Adipocyte (in vitro differentiated cells): ENCODE measurements at regions not wholly inside any gene's neighbourhood (a gene's known extent, or its start where the extent isn't known, plus 50 kb on each side); places are given as distances from the start of the nearest gene placed in this dataset.

Experiments used
- DNase-seq: peaks from one replicate; pipeline ENCODE4 v3.0.0-alpha.2; 2015; ENCODE audit warnings: low read depth
- H3K27me3 ChIP-seq: replicated peaks from 2 replicates; pipeline ENCODE4 v1.7.0; 2013; ENCODE audit warnings: mild to moderate bottlenecking, low read length, moderate library complexity; ENCODE audit not compliant: control insufficient read depth, insufficient read depth
- H3K36me3 ChIP-seq: 2 replicates; pipeline ENCODE4 v1.7.0; 2013; ENCODE audit warnings: low read length, mild to moderate bottlenecking, moderate library complexity; ENCODE audit not compliant: control insufficient read depth, insufficient read depth, severe bottlenecking
- H3K4me1 ChIP-seq: 2 replicates; pipeline ENCODE4 v1.7.0; 2013; ENCODE audit warnings: mild to moderate bottlenecking, low read length, moderate library complexity; ENCODE audit not compliant: control insufficient read depth, insufficient read depth
- H3K4me3 ChIP-seq: 2 replicates; pipeline ENCODE4 v1.7.0; 2013; ENCODE audit warnings: mild to moderate bottlenecking, low read length, moderate library complexity
- H3K9ac ChIP-seq: 2 replicates; pipeline ENCODE4 v1.7.0; 2013; ENCODE audit warnings: mild to moderate bottlenecking, low read length, moderate library complexity
- H3K9me3 ChIP-seq: 2 replicates; pipeline ENCODE4 v1.7.0; 2013; ENCODE audit warnings: mild to moderate bottlenecking, low read length, moderate library complexity; ENCODE audit not compliant: control insufficient read depth

DNA sequence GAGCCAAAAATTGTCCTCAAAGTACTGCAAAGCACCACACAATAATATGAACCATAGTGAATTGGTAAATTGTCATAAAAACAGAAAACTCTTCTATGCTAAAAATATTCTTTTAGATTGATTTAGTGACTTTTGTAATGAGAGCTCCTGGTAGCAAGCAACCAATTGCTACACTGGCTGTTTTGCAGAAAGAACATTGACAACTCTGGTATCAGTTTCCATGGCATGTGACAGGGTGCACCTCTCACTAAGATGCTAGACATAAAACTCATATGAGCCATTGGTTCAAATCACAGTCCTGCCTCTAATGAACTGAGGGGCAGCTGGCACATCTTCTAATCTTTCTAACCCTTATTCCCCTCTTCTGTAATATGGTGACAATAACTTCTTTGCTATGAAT lies 212.2 kb downstream of the HS3ST1 start:
- DNase-seq: no peak
- Histone ChIP-seq H3K36me3 (no peaks in the 10 kb centered on the region), H3K4me3 (no peak overlapping the region), H3K4me1 (no peaks in the 10 kb centered on the region), H3K9me3 (no peaks in the 10 kb centered on the region), H3K27me3 (no peaks in the 10 kb centered on the region), H3K9ac (no peak overlapping the region)

DNA sequence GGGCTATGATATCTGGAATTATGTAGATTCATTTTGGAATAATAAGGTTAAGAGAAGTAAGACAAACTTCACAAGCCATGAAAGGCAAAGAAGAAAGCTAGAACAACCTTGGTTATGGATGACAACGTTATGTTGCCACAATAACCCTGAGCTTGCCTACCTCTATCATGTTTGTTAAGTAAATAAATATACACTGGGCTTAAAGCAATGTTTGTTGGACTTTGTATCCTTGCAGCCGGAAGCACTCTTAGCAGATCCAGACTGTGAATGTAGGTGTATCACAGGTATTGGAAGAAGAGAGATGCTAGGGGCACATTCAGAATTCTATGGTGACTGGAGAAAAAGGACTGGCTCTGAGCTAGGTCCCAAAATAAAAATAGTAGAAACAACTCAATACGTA lies 214.4 kb downstream of the HS3ST1 start:
- Histone ChIP-seq H3K4me3 (no peak overlapping the region), H3K36me3 (no peaks in the 10 kb centered on the region), H3K9ac (no peak overlapping the region), H3K4me1 (no peaks in the 10 kb centered on the region), H3K9me3 (no peaks in the 10 kb centered on the region), H3K27me3 (no peaks in the 10 kb centered on the region)
- no peak for DNase-seq

DNA sequence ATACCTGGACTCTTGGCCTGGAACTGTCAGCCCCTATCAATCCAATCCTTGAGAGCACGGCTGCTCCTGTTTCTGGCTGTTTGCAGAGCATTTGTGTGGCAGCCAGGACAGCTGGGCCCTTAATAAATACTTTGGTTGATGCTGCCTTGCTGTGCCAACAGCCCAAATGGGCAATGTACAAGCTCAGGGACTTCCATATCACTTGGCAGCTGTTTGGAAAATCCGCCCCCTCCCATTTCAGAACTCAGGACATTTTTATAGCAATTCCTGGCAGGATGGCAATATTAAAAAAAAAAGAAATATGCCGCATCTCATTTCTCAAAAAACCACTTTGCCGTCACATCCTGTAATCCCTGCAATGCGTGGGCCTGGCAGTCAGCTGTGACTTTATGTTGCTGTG lies 218.9 kb downstream of the HS3ST1 start:
- no peak overlapping the region for H3K4me3 ChIP-seq
- H3K36me3 ChIP-seq: no peaks in the 10 kb centered on the region
- no peak for DNase-seq
- no peak overlapping the region for H3K9ac ChIP-seq
- peaks cover 4% of the 10 kb centered on the region for H3K9me3 ChIP-seq
- no peaks in the 10 kb centered on the region for H3K27me3 ChIP-seq
- no peaks in the 10 kb centered on the region for H3K4me1 ChIP-seq

DNA sequence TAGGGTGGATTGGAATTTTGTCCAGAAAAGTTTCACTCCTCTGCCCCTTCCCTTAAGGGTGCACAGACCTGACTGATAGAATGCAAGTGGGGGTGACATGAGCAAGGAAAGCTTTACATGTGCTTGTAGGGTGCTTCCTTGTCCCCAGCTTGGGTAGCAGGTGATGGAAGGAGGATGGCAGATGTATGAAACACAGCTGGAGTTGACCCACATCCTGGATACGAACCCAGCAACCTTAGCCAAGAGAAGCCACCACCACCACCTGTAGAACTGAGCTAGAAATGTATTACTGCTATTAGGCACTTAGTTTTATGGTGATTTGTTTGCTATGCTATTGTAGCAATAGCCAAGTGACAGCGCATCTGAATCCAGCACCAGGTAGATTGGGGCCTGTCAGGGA lies 227.4 kb downstream of the HS3ST1 start:
- Histone ChIP-seq H3K27me3 (no peaks in the 10 kb centered on the region), H3K9me3 (no peaks in the 10 kb centered on the region), H3K9ac (no peak overlapping the region), H3K4me1 (no peaks in the 10 kb centered on the region), H3K36me3 (no peaks in the 10 kb centered on the region), H3K4me3 (no peak overlapping the region)
- DNase-seq: no peak

DNA sequence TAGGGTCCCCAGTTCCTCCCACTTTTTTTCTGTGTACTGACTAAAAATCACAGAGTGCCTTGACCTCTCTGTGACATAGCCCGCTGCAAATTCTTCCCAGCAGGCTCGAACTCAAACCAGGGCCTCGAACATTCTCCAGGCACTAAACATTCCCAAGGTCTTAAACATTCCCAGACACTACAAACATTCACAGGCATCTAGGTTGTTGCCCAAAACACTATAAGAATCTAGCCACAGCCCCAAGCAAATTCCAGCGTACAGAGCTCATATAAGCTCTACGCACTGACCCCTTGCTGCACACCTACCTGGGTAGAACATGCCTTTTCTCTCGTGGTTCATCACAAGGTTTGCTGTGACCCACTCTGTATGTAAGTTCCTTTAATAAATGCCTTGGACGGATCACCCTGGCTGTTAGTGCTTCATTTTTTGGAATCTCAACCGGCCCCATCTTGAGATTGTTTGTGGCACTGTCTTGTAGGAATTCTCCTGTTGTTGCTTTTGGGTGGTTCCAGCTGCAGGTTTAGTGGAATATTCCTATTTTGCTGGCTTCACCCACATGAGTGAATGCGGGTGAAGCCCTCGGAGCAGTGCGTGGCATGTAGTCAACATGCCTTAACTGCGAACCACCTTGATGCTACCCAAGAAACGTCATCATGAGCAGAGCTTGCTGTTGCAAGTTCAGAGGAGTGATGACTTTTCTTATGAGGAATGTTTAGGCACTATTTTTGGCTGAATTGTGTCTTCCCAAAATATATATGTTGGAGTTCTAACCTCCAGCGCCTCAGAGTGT lies 230.0 kb downstream of the HS3ST1 start:
- H3K27me3 ChIP-seq: no peaks in the 10 kb centered on the region
- H3K9ac ChIP-seq: no peak overlapping the region
- H3K4me3 ChIP-seq: no peak overlapping the region
- no peaks in the 10 kb centered on the region for H3K4me1 ChIP-seq
- no peaks in the 10 kb centered on the region for H3K9me3 ChIP-seq
- no peaks in the 10 kb centered on the region for H3K36me3 ChIP-seq
- no peak for DNase-seq

DNA sequence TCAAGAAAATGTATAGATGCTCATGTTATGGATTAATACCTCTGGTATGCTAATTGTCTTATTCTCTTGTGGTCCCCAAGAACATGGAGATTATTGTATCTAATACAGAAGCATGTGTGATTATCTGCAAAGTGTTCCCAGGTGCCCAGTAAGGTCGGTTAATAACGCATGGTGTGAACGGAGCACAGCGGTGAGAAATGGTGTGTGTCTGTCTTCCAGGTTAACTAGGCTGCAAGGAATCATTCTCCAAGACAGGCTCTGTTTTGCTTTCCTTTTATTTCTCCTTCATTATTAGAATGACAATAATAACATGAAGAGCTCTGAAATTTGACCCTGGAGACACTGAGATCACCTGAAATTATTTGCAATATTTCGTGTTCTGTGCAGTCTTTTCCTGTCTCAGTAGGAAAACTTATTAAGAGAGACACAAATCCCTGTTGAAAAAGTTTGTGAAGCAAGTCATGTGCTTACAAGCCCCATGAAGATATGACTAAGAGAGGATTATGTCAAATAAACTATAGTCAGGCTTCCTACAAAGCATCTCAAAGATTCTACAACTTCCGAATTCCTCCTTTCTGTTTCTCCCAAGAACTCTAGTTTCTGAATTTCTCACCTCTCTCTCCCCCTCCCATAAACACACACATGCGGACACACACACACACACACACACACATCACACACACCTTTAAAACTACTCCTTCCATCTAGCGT lies 230.9 kb downstream of the HS3ST1 start:
- H3K9me3 ChIP-seq: no peaks in the 10 kb centered on the region
- H3K36me3 ChIP-seq: no peaks in the 10 kb centered on the region
- no peaks in the 10 kb centered on the region for H3K27me3 ChIP-seq
- no peaks in the 10 kb centered on the region for H3K4me1 ChIP-seq
- H3K9ac ChIP-seq: no peak overlapping the region
- no peak for DNase-seq
- H3K4me3 ChIP-seq: no peak overlapping the region

DNA sequence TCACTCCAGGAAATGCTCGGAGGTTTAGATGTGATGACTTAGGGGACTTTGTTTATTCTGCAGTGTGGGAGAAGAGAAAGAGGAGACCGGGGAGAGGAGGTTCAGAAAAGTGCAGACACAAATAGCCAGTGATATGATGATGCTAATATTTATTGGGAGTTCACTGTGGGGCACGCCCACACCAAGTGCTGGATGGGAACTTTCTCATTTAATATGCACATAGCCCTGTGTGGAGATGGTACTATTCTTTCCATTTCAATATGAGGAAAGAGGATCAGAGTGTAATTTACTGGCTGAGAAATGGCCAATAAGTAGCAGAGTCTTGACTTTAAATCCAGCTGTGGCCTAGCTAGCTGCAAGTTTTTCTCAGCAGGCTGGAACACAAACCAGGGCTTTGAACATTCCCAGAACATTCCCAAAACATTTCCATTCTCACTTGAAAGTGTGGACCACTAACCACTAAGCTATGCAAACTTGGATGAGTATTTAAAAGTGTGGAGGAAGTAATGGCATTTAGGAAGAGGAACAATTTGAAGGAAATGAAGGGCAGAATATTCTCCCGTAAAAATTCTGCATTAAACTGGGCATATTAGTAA lies 231.7 kb downstream of the HS3ST1 start:
- DNase-seq: no peak
- no peaks in the 10 kb centered on the region for H3K36me3 ChIP-seq
- no peaks in the 10 kb centered on the region for H3K9me3 ChIP-seq
- H3K4me1 ChIP-seq: no peaks in the 10 kb centered on the region
- H3K9ac ChIP-seq: no peak overlapping the region
- no peaks in the 10 kb centered on the region for H3K27me3 ChIP-seq
- H3K4me3 ChIP-seq: no peak overlapping the region

DNA sequence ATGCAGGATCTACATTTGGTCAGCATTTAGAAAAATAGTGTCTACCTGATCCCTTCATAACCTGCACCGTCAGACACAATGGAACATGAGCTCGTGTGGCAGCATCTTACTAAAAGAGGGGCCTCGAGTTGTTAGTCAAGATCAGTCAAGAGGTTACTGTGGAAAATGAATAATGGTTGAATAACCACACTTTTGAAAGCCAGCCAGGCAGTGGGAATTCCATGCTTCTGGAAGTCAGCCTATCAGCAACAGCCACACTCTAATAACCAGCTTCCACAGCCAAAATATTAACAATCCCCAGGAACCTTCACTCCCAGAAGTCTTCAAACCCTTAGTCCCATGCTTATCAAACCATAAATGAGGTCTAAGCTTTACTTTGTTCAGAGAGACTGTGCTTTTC lies 234.3 kb downstream of the HS3ST1 start:
- H3K27me3 ChIP-seq: no peaks in the 10 kb centered on the region
- H3K36me3 ChIP-seq: no peaks in the 10 kb centered on the region
- H3K4me1 ChIP-seq: peaks cover 7% of the 10 kb centered on the region
- no peak for DNase-seq
- no peak overlapping the region for H3K4me3 ChIP-seq
- no peak overlapping the region for H3K9ac ChIP-seq
- no peaks in the 10 kb centered on the region for H3K9me3 ChIP-seq

DNA sequence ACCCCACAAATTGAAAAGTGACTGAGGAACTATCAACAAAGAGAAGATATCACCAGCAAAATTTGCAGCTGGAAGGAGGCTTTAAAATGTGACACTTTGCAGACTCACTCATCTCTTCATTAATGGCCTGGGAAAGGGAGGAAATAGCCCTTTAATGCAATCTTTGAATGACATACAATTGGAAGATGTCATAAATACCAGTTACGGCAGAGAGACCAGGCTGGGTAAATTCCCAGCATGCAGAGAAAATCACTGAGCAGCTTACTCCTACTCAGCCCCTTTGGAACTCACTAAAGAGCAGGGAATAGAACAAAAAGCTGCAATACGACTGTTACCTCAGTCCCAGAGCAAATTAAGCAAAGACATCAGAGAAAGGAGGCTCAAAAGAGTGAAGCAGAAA lies 238.9 kb downstream of the HS3ST1 start:
- Histone ChIP-seq H3K4me3 (no peak overlapping the region), H3K9me3 (no peaks in the 10 kb centered on the region), H3K4me1 (peaks cover 7% of the 10 kb centered on the region), H3K27me3 (no peaks in the 10 kb centered on the region), H3K36me3 (no peaks in the 10 kb centered on the region), H3K9ac (no peak overlapping the region)
- no peak for DNase-seq

DNA sequence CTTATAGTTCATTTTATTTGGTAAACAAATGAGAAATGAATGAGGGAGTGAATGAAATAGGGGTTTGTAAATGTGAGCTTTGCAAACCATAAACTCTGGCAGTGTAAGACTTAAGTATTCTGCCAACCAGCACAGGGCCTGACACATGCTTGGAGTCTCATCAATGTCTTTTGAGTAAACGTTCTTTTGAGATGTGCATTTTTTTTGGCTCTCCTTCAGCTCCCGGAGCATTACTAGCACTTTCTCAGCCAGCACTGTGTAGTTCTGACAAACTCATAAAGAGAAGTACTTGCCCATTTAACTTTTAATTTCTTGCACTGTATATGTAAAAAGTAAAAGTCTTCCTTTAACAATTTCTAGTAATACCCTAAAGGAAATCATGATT lies 245.3 kb downstream of the HS3ST1 start:
- H3K4me1 ChIP-seq: peaks cover 3% of the 10 kb centered on the region
- H3K27me3 ChIP-seq: no peaks in the 10 kb centered on the region
- no peak for DNase-seq
- H3K4me3 ChIP-seq: no peak overlapping the region
- H3K9me3 ChIP-seq: no peaks in the 10 kb centered on the region
- H3K9ac ChIP-seq: no peak overlapping the region
- H3K36me3 ChIP-seq: no peaks in the 10 kb centered on the region

DNA sequence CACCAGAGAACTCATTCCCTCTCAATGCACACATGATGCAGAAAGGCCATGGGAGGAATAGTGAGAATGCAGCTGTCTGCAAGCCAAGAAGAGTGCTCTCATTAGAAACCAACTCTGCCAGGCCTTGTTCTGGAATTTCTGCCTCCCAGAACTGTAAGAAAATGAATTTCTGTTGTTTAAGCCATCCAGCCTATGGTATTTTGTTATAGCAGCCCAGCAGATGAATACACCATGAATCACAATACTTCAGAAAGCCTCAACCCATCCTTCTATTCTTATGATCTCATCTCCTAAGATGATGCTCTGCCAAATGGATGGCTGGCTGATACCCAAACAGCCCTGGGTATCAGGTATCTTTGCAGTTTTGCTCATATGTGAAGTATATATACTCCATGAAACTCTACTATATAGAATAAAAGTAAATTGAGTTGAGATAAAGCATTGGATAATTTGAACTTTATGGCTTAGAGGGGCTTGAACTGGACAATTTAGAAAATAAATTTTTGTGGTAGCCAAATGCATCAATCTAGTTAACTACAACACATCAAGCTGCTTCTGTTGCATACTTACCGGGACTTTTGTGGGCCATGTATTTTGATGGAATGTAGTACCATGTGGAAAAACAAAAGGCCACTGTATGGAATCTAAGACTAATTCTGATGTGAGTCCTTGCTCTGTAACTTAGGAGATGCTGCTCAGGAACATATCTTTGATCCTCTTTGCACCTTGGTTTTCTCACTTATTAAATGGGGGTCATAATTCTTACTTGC lies 245.9 kb downstream of the HS3ST1 start:
- H3K9ac ChIP-seq: no peak overlapping the region
- peaks cover 3% of the 10 kb centered on the region for H3K4me1 ChIP-seq
- no peaks in the 10 kb centered on the region for H3K9me3 ChIP-seq
- no peaks in the 10 kb centered on the region for H3K36me3 ChIP-seq
- no peaks in the 10 kb centered on the region for H3K27me3 ChIP-seq
- no peak for DNase-seq
- H3K4me3 ChIP-seq: no peak overlapping the region
